GM21526 (cell line): ENCODE measurements at regions not wholly inside any gene's neighbourhood (a gene's known extent, or its start where the extent isn't known, plus 50 kb on each side); places are given as distances from the start of the nearest gene placed in this dataset.

Experiments used
- ATAC-seq: cut with Tn5 transposase; IDR thresholded peaks from one replicate; pipeline ENCODE4 v1.9.1; 2021; ENCODE audit warnings: moderate library complexity; ENCODE audit not compliant: unreplicated experiment, low FRiP score

- no peak for ATAC-seq
Observed at GRCh38 chr5:126062398-126063221, 360.6 kb upstream of the GRAMD2B start.

GRCh38 chr5:126065061-126065460, 358.1 kb upstream of the GRAMD2B start:
- ATAC-seq: no peak

- ATAC-seq: no peak
Observed at GRCh38 chr5:126066836-126067235, 356.4 kb upstream of the GRAMD2B start.

- no peak for ATAC-seq
Observed at GRCh38 chr5:126067404-126067803, 355.8 kb upstream of the GRAMD2B start.

GRCh38 chr5:126069329-126069728, 353.9 kb upstream of the GRAMD2B start:
- no peak for ATAC-seq

GRCh38 chr5:126070481-126070880, 352.7 kb upstream of the GRAMD2B start:
- ATAC-seq: no peak

- no peak for ATAC-seq
Observed at GRCh38 chr5:126074538-126074937, 348.7 kb upstream of the GRAMD2B start.

GRCh38 chr5:126079266-126079665, 343.9 kb upstream of the GRAMD2B start:
- no peak for ATAC-seq

- ATAC-seq: no peak
Observed at GRCh38 chr5:126081209-126081608, 342.0 kb upstream of the GRAMD2B start.

GRCh38 chr5:126093041-126093440, 330.2 kb upstream of the GRAMD2B start:
- ATAC-seq: no peak

GRCh38 chr5:126093718-126094117, 329.5 kb upstream of the GRAMD2B start:
- no peak for ATAC-seq

- no peak for ATAC-seq
Observed at GRCh38 chr5:126094991-126095390, 328.2 kb upstream of the GRAMD2B start.

GRCh38 chr5:126096442-126097006, 326.7 kb upstream of the GRAMD2B start:
- no peak for ATAC-seq

GRCh38 chr5:126097876-126098275, 325.3 kb upstream of the GRAMD2B start:
- ATAC-seq: no peak

GRCh38 chr5:126098330-126099017, 324.7 kb upstream of the GRAMD2B start:
- no peak for ATAC-seq

GRCh38 chr5:126099077-126099476, 324.1 kb upstream of the GRAMD2B start:
- no peak for ATAC-seq

GRCh38 chr5:126100767-126101166, 322.4 kb upstream of the GRAMD2B start:
- no peak for ATAC-seq

GRCh38 chr5:126101901-126102300, 321.3 kb upstream of the GRAMD2B start:
- ATAC-seq: no peak

GRCh38 chr5:126103050-126103449, 320.2 kb upstream of the GRAMD2B start:
- ATAC-seq: no peak

GRCh38 chr5:126103868-126104267, 319.3 kb upstream of the GRAMD2B start:
- ATAC-seq: no peak

GRCh38 chr5:126104341-126104740, 318.9 kb upstream of the GRAMD2B start:
- ATAC-seq: no peak

- ATAC-seq: no peak
Observed at GRCh38 chr5:126104951-126105350, 318.3 kb upstream of the GRAMD2B start.
